Stimulated activated CD4-positive, alpha-beta T cell treated with anti-CD3 and anti-CD28 coated beads, Interleukin-2, amount 100 ng/mL, for 48 hours (primary cell): ENCODE measurements at regions not wholly inside any gene's neighbourhood (a gene's known extent, or its start where the extent isn't known, plus 50 kb on each side); places are given as distances from the start of the nearest gene placed in this dataset.

Experiments used
- DNase-seq, 2 donors: peaks; one replicate each; pipeline ENCODE4 v3.0.0-alpha.2; 2020

DNA sequence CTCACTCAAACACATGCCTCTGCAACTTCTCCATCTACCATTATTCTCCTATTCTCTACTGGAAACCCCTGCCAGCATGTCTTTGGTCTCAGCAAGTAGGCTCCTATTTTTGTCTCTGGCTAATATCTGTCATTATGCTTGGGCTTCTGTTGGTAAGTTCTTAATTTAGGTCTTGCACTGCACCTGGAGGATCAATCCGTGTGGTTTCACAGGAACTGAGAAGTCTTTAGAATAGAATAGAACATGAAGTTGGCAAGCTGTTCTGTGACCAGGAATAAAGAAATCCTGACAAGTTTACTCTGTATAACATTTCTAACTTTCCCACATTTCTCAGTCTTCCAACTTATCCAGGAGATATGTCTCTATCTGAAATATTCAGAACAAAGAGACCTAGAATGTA, 219.5 kb upstream of the GYPC start:
- no peak for DNase-seq

DNA sequence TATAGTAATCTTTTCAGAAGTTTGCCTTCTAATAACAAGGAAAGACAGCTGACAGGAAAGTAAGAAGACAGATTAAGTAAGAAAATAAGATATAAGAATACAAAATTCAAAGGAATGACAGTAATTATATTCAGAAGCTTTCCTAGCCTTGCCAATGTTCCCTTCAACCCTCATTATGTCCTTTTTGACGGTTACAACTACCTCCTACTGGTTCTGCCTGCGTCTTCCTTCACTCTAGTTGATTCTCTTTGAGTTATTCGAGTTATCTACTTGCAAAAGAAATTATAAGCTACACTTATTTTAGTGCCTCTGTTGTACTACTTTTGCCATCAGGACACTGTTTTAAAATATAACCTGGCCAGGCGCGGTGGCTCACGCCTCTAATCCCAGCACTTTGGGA, 218.9 kb upstream of the GYPC start:
- DNase-seq, result no peak

DNA sequence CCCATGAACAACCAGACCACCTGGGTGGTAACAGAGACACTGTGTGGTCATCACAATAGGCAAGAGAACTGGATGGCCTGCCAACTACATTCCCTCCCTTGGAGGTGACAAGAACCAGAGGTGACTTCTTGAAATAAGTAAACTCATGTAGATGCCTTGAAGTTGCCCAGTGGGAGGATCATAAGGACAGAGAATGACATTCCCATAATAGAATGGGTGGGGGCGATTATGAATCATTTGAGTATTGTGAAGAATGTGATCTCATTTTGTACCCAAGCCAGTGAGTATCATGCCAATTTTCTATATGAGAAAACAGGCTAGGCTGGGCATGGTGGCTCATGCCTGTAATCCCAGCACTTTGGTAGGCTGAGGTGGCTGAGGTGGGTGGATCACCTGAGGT, 211.4 kb upstream of the GYPC start:
- DNase-seq, result no peak

DNA sequence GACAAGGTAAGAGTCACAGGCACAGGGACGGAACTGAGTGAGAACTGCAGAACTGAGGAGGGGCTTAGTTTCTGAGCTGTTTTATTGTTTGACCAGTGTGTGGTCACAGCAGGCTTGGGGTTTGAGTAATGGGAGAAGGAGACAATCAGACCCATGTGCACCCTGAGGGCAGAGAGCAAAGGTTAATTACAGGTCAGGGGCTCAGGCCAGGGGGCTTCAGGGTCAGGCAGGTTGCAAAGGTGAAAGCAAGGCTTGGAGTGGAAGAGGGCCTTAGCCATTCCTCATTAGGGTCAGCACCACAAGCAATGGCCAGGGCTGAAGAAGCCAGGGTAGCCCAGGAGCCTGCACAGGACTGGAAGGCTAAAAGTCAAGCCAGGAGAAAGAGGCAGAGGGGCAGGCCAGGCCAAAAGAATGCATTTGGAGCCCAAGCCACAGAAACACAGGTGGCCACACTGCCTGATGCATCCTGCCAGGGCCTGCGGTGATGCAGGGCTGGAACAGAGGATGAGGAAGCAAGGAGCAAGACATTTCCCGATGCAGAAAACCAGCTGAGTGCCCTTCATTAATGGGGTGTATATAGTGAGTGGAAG, 209.8 kb upstream of the GYPC start:
- no peak for DNase-seq

DNA sequence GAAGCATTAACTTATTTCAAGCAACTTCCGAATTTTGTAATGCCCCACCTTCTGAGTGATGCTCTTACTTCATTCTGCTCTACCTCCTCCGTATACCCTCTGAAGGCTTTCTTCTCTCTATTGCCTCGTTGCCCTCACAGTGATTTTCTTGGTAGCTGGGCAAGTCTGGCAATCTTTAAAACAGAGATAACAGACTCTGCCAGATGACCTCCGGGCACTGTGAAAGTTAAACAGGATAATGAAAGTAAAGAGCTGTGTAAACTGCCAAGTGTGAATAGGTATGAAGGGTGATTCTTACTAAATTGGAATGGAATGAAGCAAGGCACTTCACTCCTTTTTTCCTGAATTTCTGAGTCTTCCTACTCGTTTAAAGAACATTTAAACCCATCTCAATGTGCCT, 207.3 kb upstream of the GYPC start:
- DNase-seq, result no peak

DNA sequence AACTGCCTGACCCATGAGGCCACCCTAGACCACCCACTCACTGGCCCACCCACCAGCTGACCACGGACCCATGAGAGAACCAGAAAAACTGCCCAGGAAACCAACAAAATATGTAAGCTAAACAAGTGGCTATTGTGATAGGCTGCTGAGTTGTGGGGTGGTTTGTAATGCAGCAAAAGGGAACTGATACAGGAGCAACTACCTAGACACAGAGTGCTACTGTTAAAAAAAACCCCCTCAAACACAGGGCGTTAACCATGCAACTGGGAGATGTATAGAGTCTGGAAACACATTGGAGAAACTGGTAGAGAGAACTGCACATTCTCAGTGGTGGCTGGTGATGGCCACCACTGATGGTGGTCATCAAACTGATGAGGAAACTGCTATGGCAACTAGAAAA, 206.3 kb upstream of the GYPC start:
- DNase-seq, result no peak

DNA sequence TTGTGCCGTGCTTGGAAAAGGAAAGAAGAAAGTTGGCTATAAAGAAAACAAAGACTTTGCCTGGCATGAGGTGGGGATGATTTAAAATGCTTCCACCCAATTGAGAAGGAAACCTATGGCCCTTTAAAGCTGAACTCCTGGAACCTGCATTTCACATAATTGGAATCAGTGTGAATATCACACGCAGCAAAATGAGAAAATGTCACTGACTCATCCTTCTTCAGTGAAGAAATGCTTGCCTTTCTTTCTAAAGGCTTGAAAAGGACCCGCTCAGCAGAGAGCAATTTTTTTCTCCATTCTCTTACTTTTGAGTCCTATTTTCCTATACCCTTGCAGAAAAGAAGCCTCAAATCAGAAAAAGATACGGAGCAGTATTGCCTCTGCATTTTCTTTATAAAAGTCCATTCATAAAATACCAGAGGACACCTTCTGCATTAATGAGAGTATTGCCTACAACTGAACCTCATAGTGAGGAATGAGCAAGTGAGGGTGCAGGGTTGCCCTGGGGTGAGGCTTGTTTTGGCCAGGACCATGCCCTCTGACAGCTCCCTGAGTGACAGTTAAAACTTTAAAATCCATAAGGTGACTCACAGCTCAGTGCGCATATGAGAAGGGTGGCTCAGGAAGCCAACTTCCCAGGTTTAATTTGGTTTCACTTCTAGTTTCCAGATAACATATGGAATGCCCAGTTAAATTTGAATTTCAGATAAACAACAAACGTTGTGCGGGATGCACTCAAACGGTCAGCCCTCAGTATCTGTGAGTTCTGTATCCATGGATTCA, 191.9 kb upstream of the GYPC start:
- no peak for DNase-seq

DNA sequence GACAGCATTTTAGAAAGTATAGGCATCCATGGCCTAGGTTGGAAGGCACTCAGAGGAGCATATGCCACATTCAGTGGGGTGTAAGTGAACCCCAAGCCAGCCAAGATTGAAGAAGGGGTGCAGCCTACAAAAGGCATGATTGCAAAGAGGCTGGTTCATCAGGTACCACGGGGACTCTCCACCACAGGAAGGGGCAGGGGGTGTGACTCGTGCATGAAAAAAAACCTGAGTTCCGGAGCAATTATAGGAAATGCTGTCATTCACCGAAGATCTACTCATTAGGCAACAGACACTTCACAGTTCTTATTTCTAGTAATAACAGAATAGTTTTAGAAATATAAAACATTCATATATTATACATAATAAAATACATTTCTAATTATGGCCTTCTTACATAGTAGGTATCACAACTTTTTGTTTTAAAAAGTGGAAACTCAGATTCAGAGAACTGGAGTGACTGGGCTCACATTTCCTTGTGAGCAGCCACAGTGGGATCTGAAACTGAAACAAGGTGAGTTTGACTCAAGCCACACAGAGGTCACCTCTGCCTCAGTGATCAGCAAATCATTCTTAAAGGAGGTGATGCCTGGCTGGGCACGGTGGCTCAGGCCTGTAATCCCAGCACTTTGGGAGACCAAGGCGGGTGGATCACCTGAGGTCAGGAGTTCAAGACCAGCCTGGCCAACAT, 188.4 kb upstream of the GYPC start:
- no peak for DNase-seq

DNA sequence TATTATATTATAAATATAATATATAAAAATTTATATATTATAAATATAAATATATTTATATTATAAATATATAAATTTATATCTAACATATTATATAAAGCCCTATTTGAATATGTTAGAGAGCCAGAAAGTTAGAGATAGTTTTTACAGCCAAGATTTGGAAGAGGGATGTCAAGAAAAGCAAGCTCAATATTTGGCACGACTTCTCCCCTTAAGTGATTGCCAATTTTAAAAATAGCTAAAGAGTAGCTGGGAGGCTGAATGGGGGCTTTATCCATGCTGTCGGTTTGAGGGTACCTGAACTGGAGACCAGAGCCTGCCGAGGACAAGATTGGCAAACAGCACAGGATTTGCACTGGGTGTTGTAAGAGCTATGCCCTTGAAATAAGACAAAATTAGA, 180.9 kb upstream of the GYPC start:
- DNase-seq, result no peak

DNA sequence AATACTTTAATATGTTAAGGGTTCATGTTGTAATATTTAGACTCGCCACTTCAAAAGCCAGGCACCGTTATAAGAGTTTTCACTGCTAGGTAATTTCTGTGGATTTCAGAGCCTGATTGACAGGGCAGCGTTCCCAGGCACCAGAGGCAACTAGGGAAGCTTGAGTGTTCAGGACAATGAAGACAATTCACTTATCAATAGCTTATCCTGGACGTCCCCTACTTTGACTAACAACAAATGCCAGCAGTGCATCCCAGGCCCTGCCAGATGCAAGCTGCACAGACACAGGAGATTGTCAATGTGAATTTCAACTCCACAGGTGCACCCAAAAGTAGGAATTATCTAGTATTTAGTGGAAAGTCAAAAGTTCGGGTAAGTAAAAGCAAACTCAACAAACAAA, 179.3 kb upstream of the GYPC start:
- DNase-seq, result no peak

DNA sequence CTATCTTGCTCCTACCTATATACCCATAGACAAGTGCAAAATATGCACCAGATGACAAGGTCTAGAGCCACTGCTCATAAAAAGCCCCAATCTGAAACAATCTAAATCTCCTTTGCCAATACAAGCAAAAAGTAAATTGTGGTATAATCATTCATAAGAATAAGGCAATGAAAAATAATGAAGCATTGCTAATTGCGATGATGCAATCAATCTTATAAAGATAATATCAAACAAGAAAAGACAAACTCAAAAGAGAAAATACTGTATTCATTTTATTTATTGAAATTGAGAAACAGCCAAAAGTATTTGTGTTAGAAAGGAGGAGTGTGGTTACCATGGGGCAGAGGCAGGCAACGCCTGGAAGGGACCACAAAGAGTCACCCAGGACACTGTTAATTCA, 175.9 kb upstream of the GYPC start:
- no peak for DNase-seq

DNA sequence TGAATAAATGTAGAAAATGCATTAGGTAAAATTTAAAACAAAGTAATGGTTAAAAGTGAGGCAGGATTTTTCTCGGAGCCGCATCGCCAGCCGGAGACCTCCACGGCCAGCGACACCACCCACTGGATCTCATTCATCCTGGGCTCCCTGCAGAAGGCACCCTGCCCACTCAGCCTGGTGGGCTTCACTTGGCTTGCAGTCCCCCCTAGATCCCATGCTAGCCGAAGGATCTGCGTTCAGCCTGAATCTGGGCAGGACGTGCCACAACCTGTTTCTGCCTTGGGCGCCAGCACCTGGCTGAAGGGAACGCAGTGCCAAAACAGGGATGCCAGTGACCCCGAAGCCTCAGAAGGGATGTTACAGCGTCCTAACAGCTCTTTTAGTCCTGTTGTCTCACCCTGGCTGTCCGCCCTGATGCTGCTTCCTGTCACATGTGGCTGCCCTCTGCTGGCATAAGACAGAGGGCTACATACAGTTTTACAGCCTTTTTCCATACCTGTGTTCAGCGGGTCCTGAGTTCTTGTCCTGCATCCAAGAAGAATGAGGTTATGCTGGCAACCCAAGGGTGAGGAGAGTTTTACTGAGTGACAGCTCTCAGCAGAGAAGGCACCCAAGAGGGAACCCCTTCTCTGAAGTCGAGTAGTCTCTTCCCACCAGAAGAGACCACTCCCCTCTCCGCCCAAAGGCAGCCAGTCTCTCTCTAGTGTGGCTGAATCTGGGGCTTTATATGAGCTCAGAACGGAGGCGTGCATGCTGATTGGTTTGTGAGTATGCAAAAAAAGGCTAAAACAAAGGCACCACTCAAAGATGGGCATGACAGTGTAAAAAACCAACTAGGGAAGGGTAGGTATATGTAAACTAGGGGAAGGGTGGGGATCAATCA, 173.1 kb upstream of the GYPC start:
- no peak for DNase-seq

DNA sequence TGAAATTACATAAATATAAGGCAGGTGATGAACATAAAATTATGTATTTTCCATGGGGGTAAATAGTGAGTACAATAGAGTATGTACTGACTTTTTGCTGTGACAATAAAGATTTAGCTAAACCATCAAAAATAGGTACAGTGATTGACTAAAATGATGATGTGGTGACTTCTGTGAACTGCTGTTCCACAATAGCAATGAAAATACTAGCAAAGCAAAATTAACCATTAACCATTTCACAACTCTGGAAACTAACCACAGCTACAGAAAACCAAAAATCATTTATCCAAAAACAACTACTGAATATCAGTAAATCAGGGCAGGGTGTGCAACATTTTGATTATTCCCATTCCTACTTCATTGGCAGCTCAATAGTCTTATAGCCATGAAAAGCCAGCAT, 161.4 kb upstream of the GYPC start:
- no peak for DNase-seq

DNA sequence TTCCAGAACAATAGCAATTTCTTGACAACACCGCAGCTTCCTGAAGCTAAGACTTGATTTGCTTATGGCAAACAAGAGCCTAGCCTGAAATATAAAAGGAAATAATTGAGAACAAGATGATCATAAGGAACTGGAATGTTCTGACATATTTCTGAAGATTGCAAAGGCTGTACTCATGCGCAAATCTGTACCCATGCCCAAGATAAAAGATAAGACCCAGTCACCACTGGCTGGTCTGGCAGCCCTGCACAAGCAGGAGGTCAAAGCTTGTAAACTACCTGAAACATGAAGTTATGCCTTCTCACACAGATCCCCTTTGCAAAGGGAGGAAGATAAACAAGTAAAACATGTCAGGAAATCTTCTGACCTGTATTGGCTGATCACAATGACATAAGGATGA, 160.8 kb upstream of the GYPC start:
- no peak for DNase-seq

DNA sequence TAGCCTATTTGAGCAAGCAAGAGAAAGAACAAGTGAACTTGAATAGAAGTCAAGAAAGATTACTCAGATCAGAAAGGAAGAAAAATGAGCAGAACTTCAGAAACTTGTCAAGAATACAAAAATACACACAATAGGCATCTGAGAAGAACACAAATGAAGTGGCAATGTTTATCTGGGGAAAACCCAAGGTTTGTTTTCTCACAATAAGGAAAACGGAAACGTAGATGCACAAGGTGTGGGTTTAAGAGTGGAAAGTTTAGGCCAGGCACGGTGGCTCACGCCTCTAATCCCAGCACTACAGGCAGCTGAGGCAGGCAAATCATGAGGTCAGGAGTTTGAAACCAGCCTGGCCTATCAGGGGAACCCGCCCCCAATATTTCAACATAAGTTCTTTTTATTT, 159.5 kb upstream of the GYPC start:
- DNase-seq, result no peak

DNA sequence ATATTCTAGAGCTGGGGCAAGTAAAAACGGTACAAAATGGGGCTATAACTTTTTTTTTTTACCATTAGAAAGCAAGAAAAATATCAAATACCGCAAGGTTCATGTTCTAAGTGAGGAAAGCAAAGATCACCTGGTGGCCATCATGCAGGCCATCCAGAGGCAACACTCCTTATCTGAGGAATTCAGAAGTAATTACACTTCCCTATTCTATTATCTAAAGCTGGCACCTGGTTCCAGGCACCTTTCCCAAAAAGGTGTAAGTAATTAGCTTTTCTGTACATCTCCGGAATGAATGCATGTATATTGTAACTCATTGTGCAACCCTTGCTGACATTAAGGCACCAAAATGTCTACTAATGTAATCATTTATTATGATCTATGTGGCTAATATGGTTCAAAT, 152.5 kb upstream of the GYPC start:
- no peak for DNase-seq

DNA sequence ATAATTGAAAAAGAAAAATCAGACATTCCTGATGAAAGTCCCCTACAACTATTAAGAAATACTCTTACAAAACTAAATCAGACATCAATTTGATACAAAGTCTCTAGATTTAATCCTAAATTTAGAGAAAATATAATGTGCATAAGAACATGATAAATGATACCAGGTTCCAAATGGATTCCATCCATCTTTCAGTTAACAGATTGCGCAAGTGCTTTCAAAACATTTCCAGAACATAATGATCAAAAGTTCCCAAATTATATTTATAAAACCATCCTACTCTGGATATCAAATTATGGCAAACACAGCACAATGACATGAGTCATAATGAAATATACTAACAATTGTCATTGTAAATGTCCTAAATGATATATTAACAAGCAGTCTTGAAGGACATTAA, 151.0 kb upstream of the GYPC start:
- DNase-seq, result no peak

DNA sequence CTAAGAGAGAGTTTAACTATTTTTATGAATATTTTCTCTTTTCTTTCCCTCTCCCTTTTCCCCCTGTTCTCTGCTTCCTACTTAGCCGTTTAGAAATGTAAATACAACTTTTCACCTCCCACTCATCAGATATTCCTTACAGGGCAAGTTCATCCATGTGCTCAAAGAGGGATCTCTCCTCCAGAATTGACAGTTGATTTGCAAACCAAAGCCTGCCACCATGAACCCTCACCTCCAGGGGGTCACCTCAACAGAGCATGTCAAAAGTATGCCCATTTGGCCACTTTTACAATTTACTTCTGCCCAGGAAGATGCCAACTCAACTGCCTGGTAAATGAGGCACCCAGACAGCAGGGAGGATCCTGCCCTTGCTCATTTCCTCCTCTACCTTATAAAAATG, 149.2 kb upstream of the GYPC start:
- no peak for DNase-seq

DNA sequence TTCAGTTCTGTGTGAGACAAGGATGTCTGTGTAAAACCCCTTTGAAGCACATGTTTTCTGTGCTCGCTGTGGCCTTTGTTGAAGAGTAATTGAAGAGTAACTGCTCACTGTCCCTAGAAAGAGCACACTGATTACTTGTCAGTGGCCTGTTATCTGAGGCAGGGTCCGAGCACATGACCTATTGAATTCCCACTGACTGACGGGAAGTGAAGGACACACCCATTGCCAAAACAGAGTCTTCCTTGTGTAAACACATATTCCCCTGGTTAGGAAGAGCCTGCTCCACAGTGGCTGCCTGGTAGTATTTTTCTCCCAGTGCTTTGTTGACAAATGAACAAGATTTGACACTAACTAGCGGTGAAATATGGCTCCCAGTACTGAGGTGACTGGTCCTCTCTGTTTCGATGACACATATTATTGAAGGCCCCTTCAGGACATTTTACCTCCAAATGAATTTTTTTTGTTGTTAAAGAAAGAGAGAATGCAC, 148.5 kb upstream of the GYPC start:
- no peak for DNase-seq

DNA sequence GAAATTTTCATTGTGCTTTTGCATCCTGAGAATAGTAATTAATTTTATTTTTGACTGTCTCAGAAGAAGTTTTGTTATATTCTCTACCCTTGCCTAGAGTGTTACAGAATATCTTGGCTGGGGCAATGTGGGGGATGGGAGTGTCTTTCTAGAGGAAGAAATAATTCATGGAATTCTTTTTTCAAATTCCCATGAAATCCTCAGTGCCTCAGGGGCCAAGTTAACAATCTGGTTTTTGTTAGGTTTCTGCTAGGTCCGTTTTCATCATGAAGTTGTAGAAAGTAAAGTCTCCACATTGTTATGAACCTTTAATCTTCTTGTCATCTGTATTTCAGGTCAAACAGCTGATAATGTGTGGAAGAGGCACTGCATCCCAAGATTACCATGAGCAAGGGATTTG, 145.6 kb upstream of the GYPC start:
- DNase-seq, result no peak

DNA sequence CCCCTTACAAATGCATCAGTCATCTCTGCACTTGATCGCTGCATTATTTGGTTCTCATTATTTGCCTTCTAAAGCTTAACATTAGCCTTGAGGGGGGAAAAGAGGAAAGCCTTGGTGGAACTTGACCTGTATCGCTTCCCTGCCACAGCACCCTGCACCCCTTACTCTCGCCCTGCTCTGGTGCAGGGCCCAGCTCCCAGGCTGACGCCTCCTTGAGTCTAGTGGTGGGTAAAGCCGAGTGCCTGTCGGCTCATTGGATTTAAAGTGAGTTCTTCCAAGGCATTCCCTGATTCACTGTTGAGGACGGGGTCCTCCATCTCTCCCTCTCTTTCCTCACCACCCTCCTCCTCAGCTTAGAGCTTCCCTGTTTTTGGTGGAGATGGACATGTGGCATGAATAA, 145.0 kb upstream of the GYPC start:
- no peak for DNase-seq

DNA sequence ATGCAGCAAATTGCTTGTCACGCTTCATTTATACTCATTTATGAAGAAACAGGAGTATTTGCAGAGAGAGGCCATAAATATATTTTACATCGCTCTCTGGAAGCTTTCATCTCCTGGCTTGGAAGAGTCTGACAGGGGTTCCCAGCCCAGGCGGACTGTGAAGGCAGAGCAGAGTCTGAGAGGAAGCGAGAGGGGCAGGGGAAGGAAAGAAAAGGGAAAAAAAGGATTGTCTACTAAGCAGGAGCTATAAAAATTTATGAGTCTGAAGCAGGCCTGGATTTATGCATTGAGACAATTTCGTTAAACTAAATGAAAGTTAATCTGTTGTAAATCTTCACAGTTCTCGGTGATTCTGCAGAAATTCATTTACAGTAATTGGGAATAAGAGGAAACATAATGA, 143.9 kb upstream of the GYPC start:
- no peak for DNase-seq

DNA sequence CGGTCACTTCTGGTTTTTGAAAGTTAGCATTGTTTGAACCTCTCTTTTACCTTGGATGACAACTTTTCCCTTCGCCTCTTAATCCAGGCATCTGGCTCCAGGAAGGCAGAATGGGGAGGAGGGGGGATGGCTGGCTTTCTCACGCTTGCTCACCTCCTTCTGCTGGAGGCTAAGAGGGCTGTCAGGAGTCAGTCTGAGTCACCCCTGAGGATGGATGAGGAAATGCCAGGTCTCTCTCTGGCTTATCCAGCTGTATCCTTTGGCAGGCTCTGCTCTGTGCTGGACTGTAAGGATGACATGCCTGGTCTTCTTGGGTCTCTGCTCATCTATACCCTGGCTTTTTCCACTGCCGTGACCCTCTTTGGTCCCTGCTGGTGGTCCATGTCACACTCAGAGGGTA, 142.9 kb upstream of the GYPC start:
- DNase-seq, result no peak
